Heart left ventricle (tissue), 13 donors: ENCODE measurements at regions not wholly inside any gene's neighbourhood (a gene's known extent, or its start where the extent isn't known, plus 50 kb on each side); places are given as distances from the start of the nearest gene placed in this dataset.

Source experiments
- CTCF ChIP-seq, 12 donors: fragments of 200-600 bp; sonication (generic) in 4 of 12; IDR thresholded peaks; one replicate each; pipeline versions ENCODE4 v1.5.0 to v1.8.0; 2018 to 2022; ENCODE audit warnings: antibody characterized with exemption in 12 of 12, mild to moderate bottlenecking in 5 of 12
- POLR2A ChIP-seq, 2 donors: fragments of 450-650 bp; IDR thresholded peaks; one replicate each; pipeline ENCODE4 v1.6.1; 2017; ENCODE audit warnings: antibody characterized with exemption in 2 of 2, mild to moderate bottlenecking in 2 of 2, moderate library complexity in 2 of 2
- donor health status: ischemic (EF 13 %, LVEDD 7.1; RV severe dilation, severe dysfunction).
- donor health status: DM: no; HTN: yes; CAD: no.
- donor health status: DM: no; HTN: no; CAD: no.
- donor health status: ischemic (EF 25% LVEDD 6.9; RV normal size, moderate dysfunction).
- donor health status: ischemic (EF 25% LVEDD 5.7; RV mildly dilated, moderate dysfunction).
- donor health status: ischemic (EF 35%, LVEDD 5.7; RV mildly dilated, moderate dysfunction).
- donor health status: nonischemic (EF 11% LVEDD 7.7; RV severe dilation, severe dysfunction).
- donor health status: DM: yes; HTN: yes; CAD: no.
- donor health status: PGD.
- donor health status: ischemic (EF 29% LVEDD 5.4; RV normal size, mild dysfunction).
- donor health status: nonischemic (EF 23%, LVEDD 6.1; RV moderate dilation, normal function).

- TF ChIP-seq CTCF (IDR thresholded peaks at IDR 0.05): no peak
- TF ChIP-seq POLR2A (IDR thresholded peaks at IDR 0.05): no peak
Measured at GRCh38 chr6:44636561-44637248, 249.2 kb downstream of the CDC5L start.
